Activated CD8-positive, alpha-beta T cell treated with anti-CD3 and anti-CD28 coated beads for 36 hours (primary cell): ENCODE measurements at regions not wholly inside any gene's neighbourhood (a gene's known extent, or its start where the extent isn't known, plus 50 kb on each side); places are given as distances from the start of the nearest gene placed in this dataset.

Source experiments
- ATAC-seq: fragments of 200-7000 bp; cut with Tn5 transposase; one replicate; pipeline ENCODE4 v1.10.0; 2021; ENCODE audit warnings: mild to moderate bottlenecking, moderate library complexity
- CTCF ChIA-PET: fragments of 350-600 bp; sonication (Branson Sonifier 250); formaldehyde crosslinking; loops from one replicate; lab custom pipeline; 2021; ENCODE audit warnings: antibody characterized with exemption; lab: Charles Lee
- POLR2A ChIA-PET: fragments of 350-600 bp; sonication (Branson Sonifier 250); formaldehyde crosslinking; loops from one replicate; lab custom pipeline; 2021; ENCODE audit warnings: antibody characterized with exemption; lab: Charles Lee
- DNase-seq: peaks from one replicate; pipeline ENCODE4 v3.0.0-alpha.2; 2020
- H3K27ac Mint-ChIP-seq: one replicate; pipeline ENCODE4 v1.8.0; 2021; ENCODE audit warnings: mild to moderate bottlenecking, mixed read lengths
- H3K27me3 Mint-ChIP-seq: one replicate; pipeline ENCODE4 v1.8.0; 2021; ENCODE audit warnings: mixed read lengths
- H3K36me3 Mint-ChIP-seq: one replicate; pipeline ENCODE4 v1.8.0; 2021; ENCODE audit warnings: low read depth, mixed read lengths
- H3K4me1 Mint-ChIP-seq: one replicate; pipeline ENCODE4 v1.8.0; 2021; ENCODE audit warnings: low read depth, mixed read lengths
- H3K4me3 Mint-ChIP-seq: one replicate; pipeline ENCODE4 v1.8.0; 2021; ENCODE audit warnings: mild to moderate bottlenecking, moderate library complexity, mixed read lengths
- H3K9me3 Mint-ChIP-seq: one replicate; pipeline ENCODE4 v1.8.0; 2021; ENCODE audit warnings: mixed read lengths
- CTCF ChIP-seq: fragments of 200-600 bp; IDR thresholded peaks from one replicate; pipeline ENCODE4 v1.8.0; 2022; ENCODE audit warnings: antibody characterized with exemption, mild to moderate bottlenecking
- intact Hi-C: fragments of 100-400 bp; cut with micrococcal nuclease; formaldehyde crosslinking; loops from one replicate; pipeline ENCODE4 v1.10.0; 2022

- no peak overlapping the region for H3K4me3 Mint-ChIP-seq
- no peaks in the 10 kb centered on the region for H3K4me1 Mint-ChIP-seq
- no peaks in the 10 kb centered on the region for H3K27me3 Mint-ChIP-seq
Measured at GRCh38 chr3:176683382-176683781, 513.9 kb downstream of the TBL1XR1 start.

GRCh38 chr3:176663837-176664831 is 533.1 kb downstream of the TBL1XR1 start:
- DNase-seq (no peak), ATAC-seq (no peak)
- H3K9me3 Mint-ChIP-seq: peaks cover 4% of the 10 kb centered on the region
- H3K4me3 Mint-ChIP-seq: no peak overlapping the region
- intact Hi-C loops: no loop called here
- H3K27me3 Mint-ChIP-seq: peaks cover 3% of the 10 kb centered on the region
- no peak overlapping the region for H3K27ac Mint-ChIP-seq
- no peaks in the 10 kb centered on the region for H3K36me3 Mint-ChIP-seq
- ChIA-PET POLR2A (no interaction called here), CTCF (interaction anchor here (0.6 to 1.2 kb wide), 3 partner anchors 9 to 391 kb away, joined by 3 to 4 read pairs (median 3); no protein-coding TSS in a partner anchor)
- no peak for TF ChIP-seq CTCF
- H3K4me1 Mint-ChIP-seq: no peaks in the 10 kb centered on the region

More at GRCh38 chr3:176683382-176683781, 513.9 kb downstream of the TBL1XR1 start:
- ATAC-seq: no peak
- no peak overlapping the region for H3K27ac Mint-ChIP-seq
- ChIA-PET CTCF (no interaction called here), POLR2A (no interaction called here)
- peaks cover 18% of the 10 kb centered on the region for H3K9me3 Mint-ChIP-seq
- intact Hi-C loops: no loop called here
- H3K36me3 Mint-ChIP-seq: no peaks in the 10 kb centered on the region
- no peak for DNase-seq
- no peak for TF ChIP-seq CTCF

- ATAC-seq: no peak
- no peaks in the 10 kb centered on the region for H3K4me1 Mint-ChIP-seq
- no peak for DNase-seq
- H3K36me3 Mint-ChIP-seq: no peaks in the 10 kb centered on the region
- CTCF ChIA-PET: interaction anchor here (1.2 kb wide), 1 partner anchor 14 kb away, joined by 3 read pairs; no protein-coding TSS in a partner anchor
- H3K27ac Mint-ChIP-seq: no peak overlapping the region
- intact Hi-C loops: no loop called here
- no peak for TF ChIP-seq CTCF
- POLR2A ChIA-PET: no interaction called here
- H3K4me3 Mint-ChIP-seq: no peak overlapping the region
- peaks cover 2% of the 10 kb centered on the region for H3K9me3 Mint-ChIP-seq
- peaks cover 3% of the 10 kb centered on the region for H3K27me3 Mint-ChIP-seq
Measured at GRCh38 chr3:176663387-176663786, 533.9 kb downstream of the TBL1XR1 start.

- no peak for TF ChIP-seq CTCF
- intact Hi-C loops: no loop called here
Measured at GRCh38 chr3:176661432-176661964, 535.8 kb downstream of the TBL1XR1 start.

More at GRCh38 chr3:176661432-176661964, 535.8 kb downstream of the TBL1XR1 start:
- H3K36me3 Mint-ChIP-seq: no peaks in the 10 kb centered on the region
- H3K9me3 Mint-ChIP-seq: peaks cover 2% of the 10 kb centered on the region
- ATAC-seq (no peak), DNase-seq (no peak)
- no peak overlapping the region for H3K4me3 Mint-ChIP-seq
- H3K27ac Mint-ChIP-seq: no peak overlapping the region
- ChIA-PET CTCF (no interaction called here), POLR2A (no interaction called here)
- no peaks in the 10 kb centered on the region for H3K4me1 Mint-ChIP-seq
- H3K27me3 Mint-ChIP-seq: peaks cover 3% of the 10 kb centered on the region
